ENCODE measurements at regions not wholly inside any gene's neighbourhood (a gene's known extent, or its start where the extent isn't known, plus 50 kb on each side); places are given as distances from the start of the nearest gene placed in this dataset.

GRCh38 chr16:49972961-49973360 is 52.1 kb upstream of the CNEP1R1 start:
- no peak for DNase-seq (ENCODE audit: low spot score in 2 of 2)
- Histone ChIP-seq H3K9me3 (no peaks in the 10 kb centered on the region), H3K27me3 (ENCODE audit: low read depth) (no peaks in the 10 kb centered on the region), H3K36me3 (replicated peaks) (no peaks in the 10 kb centered on the region), H3K4me3 (no peak overlapping the region), H3K4me1 (no peaks in the 10 kb centered on the region; the same call in 1 of the 2 replicates)
- in situ Hi-C loops (cut with MboI; ENCODE audit: low sequenced_read_pairs): no loop called here
